Activated CD4-positive, alpha-beta memory T cell treated with anti-CD3 and anti-CD28 coated beads for 36 hours (primary cell): ENCODE measurements at regions not wholly inside any gene's neighbourhood (a gene's known extent, or its start where the extent isn't known, plus 50 kb on each side); places are given as distances from the start of the nearest gene placed in this dataset.

Experiments used
- CTCF ChIA-PET: fragments of 350-600 bp; sonication (Branson Sonifier 250); formaldehyde crosslinking; loops from one replicate; lab custom pipeline; 2021; ENCODE audit warnings: antibody characterized with exemption, inconsistent platforms; lab: Charles Lee
- POLR2A ChIA-PET: fragments of 350-600 bp; sonication (Branson Sonifier 250); formaldehyde crosslinking; loops from one replicate; lab custom pipeline; 2021; ENCODE audit warnings: antibody characterized with exemption; lab: Charles Lee
- DNase-seq: peaks from one replicate; pipeline ENCODE4 v3.0.0-alpha.2; 2020
- H3K27ac Mint-ChIP-seq: one replicate; pipeline ENCODE4 v1.8.0; 2021; ENCODE audit warnings: mixed read lengths
- H3K27me3 Mint-ChIP-seq: one replicate; pipeline ENCODE4 v1.8.0; 2021; ENCODE audit warnings: mixed read lengths
- H3K36me3 Mint-ChIP-seq: one replicate; pipeline ENCODE4 v1.8.0; 2021; ENCODE audit warnings: mixed read lengths
- H3K4me1 Mint-ChIP-seq: one replicate; pipeline ENCODE4 v1.8.0; 2021; ENCODE audit warnings: low read depth, mixed read lengths
- H3K4me3 Mint-ChIP-seq: one replicate; pipeline ENCODE4 v1.8.0; 2021; ENCODE audit warnings: mild to moderate bottlenecking, mixed read lengths
- H3K9me3 Mint-ChIP-seq: one replicate; pipeline ENCODE4 v1.8.0; 2021; ENCODE audit warnings: mixed read lengths
- intact Hi-C: fragments of 100-400 bp; cut with micrococcal nuclease; formaldehyde crosslinking; loops from one replicate; pipeline ENCODE4 v1.15.1; 2023

DNA sequence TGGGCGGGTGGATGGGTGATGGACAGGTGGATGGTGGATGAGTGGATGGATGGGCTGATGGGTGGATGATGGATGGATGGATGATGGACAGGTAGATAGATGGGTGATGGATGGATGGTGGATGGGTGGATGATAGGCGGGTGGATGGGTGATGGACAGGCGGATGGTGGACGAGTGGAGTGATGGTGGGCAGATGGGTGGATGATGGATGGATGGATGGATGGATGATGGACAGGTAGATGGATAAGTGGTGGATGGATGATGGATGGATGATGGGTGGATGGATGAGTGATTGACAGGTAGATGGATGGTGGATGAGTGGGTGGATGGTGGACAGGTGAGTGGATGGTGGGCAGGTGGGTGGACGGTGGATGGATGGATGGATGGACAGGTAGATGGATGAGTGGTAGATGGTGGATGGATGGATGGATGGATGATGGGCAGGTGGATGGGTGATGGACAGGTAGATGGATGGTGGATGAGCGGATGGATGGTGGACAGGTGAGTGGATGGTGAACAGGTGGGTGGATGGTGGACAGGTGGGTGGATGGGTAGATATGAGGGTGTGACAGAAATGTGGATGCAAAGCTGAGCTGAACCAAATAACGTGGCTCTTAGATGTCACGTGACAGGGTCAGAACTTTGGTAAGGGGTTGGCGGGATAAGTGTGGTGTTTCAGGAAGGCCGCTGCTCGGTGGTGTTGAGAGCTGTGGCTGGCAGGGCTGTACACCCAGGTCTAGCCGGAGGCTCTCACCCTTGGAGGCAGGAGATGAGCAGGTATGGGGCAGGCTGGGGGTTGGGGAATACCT, 234.3 kb upstream of the CIBAR2 start:
- no peak overlapping the region for H3K4me3 Mint-ChIP-seq
- H3K9me3 Mint-ChIP-seq = no peaks in the 10 kb centered on the region
- no peaks in the 10 kb centered on the region for H3K4me1 Mint-ChIP-seq
- H3K36me3 Mint-ChIP-seq = no peaks in the 10 kb centered on the region
- no peak for DNase-seq
- intact Hi-C loops = no loop called here
- POLR2A ChIA-PET = no interaction called here
- H3K27ac Mint-ChIP-seq = no peak overlapping the region
- CTCF ChIA-PET = no interaction called here
- peaks cover 2% of the 10 kb centered on the region for H3K27me3 Mint-ChIP-seq

DNA sequence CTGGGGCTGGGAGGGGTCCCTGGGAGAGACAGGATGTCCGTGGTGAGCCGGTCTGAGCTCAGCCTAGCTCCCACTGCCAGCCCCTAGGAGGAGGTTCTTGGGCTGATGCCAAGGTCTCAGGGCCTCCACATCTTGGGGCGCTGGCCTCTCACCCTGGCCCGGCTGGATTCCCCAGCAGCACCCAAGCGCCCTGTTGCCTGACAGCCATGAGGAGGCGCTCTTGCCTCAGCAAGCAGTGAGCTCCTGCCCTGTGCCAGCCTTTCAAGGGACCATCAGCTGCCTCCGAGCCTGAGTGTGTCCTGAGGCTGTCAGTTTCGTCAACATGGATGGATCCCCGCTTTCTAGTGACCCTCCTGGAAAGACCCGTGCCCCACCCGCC, 234.9 kb upstream of the CIBAR2 start:
- Mint-ChIP-seq H3K27me3 (peaks cover 2% of the 10 kb centered on the region), H3K36me3 (no peaks in the 10 kb centered on the region), H3K4me1 (no peaks in the 10 kb centered on the region), H3K27ac (no peak overlapping the region), H3K4me3 (no peak overlapping the region), H3K9me3 (no peaks in the 10 kb centered on the region)
- peak; percentile 20 for DNase-seq
- intact Hi-C loops = no loop called here
- POLR2A ChIA-PET = no interaction called here
- CTCF ChIA-PET = interaction anchor here (0.7 kb wide), 1 partner anchor 260 kb away, joined by 3 read pairs; no protein-coding TSS in a partner anchor

DNA sequence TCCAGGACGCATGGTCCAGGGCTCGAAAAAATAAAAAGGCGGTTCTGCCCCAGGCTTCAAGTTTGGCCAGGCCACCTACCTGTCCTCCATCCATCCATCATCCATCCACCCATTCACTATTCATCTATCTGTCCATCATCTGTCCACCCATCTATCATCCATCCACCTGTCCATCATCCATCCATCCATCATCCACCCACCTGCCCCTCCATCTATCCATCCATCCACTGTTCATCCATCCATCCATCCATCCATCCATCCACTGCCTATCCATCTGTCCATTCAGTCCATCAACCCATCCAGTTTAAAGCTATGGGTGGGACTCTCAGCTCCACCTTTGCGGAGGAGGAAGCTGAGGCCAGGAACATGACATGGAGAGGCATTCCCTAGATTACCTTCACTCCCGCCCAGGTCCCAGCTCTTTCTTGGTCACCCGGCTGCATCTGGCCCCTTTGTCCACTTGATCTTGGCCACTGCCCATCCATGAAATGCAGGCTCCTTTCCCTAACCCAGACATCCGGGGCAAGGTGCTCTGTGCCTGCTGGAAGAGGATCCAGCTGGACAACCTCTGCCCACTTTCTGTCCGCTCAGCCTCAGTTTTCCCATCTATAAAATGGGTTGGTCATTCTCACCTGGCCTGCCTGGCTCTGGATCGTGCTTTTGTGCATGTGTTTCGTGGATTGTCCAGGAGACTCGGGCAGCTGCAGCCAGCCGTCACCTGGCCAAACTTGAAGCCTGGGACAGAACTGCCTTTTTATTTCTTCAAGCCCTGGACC, 236.0 kb upstream of the CIBAR2 start:
- Mint-ChIP-seq H3K27ac (no peak overlapping the region), H3K4me1 (no peaks in the 10 kb centered on the region), H3K9me3 (no peaks in the 10 kb centered on the region), H3K4me3 (no peak overlapping the region), H3K36me3 (no peaks in the 10 kb centered on the region), H3K27me3 (peaks cover 2% of the 10 kb centered on the region)
- no peak for DNase-seq
- ChIA-PET POLR2A (no interaction called here), CTCF (interaction anchor here (0.7 kb wide), 1 partner anchor 259 kb away, joined by 3 read pairs; no protein-coding TSS in a partner anchor)
- intact Hi-C loops = no loop called here

DNA sequence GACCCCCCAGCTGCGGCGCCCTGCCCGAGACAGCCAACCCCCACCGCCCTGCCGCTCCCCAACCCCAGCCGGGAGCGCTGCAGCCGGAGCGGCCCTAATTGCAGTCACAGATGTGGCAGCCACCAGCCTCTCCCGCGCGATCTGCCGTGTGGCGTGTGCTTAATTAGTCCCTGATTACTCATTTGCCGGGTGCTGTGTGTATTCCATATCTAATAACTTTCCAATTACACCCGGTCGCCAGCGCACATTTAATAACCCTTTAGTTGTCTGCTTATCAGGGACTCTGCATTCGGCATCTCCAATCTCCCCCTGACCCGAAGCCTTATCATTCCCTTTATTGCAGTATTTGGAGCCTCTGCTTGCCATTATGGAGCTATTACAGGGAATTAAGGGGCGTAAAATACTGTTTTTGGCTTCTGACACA, 236.7 kb upstream of the CIBAR2 start:
- POLR2A ChIA-PET = no interaction called here

DNA sequence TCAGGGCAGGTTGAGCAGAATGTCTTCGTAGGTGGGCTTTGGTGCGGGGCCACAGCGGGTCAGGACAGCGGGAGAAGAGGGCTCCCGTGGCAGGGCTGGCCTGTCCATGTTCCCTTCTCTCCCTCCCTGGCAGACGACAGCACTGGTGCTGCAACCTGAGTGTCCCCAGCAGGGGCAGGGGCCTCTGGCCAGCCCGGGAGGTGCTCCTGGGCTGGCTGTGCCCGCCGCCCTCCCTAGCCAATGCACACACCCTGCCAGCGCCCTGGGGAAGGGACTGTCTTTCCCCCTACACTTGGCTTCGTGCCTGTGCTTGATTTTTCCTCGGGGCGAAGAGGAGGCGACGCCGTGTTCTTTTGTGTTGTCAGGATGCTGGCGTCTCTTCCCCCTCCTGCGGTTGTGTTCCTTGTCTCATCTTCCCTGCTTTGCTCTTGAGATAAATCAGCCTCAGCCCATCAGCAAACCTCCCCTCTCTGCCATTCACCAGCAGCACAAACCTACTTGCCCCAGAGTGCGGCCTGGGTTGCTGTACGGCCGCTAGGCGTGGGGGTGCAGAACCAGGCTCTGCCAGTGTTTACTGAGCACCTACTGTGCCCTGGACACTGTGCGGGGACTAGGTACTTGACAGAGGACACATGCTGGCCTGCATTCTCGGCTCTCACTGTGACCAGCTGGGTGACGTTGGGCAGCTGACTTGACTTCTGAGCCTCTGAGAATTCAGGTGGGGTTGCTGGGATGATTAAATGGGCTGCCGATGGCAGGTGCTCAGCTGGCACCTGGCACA, 237.3 kb upstream of the CIBAR2 start:
- Mint-ChIP-seq H3K27ac (no peak overlapping the region), H3K27me3 (no peaks in the 10 kb centered on the region), H3K9me3 (no peaks in the 10 kb centered on the region), H3K4me1 (no peaks in the 10 kb centered on the region), H3K4me3 (no peak overlapping the region), H3K36me3 (no peaks in the 10 kb centered on the region)
- intact Hi-C loops = no loop called here
- POLR2A ChIA-PET = no interaction called here
- DNase-seq = no peak
- CTCF ChIA-PET = interaction anchor here (0.5 kb wide), 1 partner anchor 104 kb away, joined by 3 read pairs; no protein-coding TSS in a partner anchor

More for the DNA sequence above, 236.7 kb upstream of the CIBAR2 start:
- intact Hi-C loops = no loop called here
- H3K9me3 Mint-ChIP-seq = no peaks in the 10 kb centered on the region
- H3K36me3 Mint-ChIP-seq = no peaks in the 10 kb centered on the region
- no peaks in the 10 kb centered on the region for H3K4me1 Mint-ChIP-seq
- no peak overlapping the region for H3K27ac Mint-ChIP-seq
- H3K27me3 Mint-ChIP-seq = peaks cover under 1% of the 10 kb centered on the region
- DNase-seq = no peak
- CTCF ChIA-PET = interaction anchor here (0.5 kb wide), 1 partner anchor 103 kb away, joined by 3 read pairs; no protein-coding TSS in a partner anchor
- no peak overlapping the region for H3K4me3 Mint-ChIP-seq

DNA sequence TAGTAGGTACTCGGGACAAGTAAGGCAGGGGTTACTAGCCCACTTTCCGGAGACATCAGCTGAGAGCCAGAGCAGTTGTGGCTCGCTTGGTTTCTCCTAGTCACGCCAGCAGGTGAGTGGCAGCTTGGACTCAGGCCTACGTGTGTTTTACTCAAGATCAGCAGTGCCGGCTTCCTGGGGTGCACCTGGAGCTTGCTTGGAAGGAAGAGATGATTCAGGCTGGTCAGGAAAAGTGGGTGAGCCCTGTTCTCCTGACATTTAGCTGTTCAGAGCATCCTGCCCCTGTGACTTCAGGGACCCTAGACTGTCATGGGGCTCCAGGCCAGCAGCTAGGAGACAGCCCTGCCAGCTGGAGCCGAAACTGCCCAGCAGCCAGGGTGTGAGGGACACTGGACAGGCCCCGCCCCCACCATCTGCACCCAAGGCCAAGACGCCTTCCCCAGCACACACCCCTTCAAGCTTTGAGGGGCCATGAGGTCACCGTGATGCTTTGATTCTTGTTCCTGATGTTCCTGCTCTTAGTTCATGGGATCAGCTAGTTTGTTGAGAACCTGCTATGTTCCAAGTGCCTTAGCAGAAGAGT, 238.0 kb upstream of the CIBAR2 start:
- Mint-ChIP-seq H3K27me3 (no peaks in the 10 kb centered on the region), H3K4me3 (no peak overlapping the region), H3K9me3 (no peaks in the 10 kb centered on the region), H3K27ac (no peak overlapping the region), H3K4me1 (no peaks in the 10 kb centered on the region), H3K36me3 (no peaks in the 10 kb centered on the region)
- ChIA-PET CTCF (interaction anchor here (0.6 kb wide), 1 partner anchor 1173 kb away, joined by 3 read pairs; no protein-coding TSS in a partner anchor), POLR2A (no interaction called here)
- DNase-seq = no peak
- intact Hi-C loops = no loop called here

DNA sequence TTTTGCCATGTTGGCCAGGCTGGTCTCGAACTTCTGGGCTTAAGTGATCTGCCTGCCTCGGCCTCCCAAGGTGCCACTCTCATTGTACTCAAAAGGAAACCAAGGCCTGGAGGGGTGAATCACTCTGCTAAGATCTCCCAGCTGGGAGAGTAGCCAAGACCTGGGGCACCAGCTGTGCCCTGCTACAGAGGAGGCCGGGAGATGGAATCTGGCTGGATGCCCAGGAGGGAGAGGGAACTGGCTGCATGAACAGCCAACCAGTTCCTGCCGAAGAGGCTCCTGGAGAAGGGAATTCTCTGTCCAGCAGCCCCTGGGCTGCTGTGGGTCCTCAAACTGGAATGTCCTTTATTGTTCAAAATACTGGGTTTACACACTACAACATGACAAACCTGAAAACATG, 238.7 kb upstream of the CIBAR2 start:
- no peaks in the 10 kb centered on the region for H3K36me3 Mint-ChIP-seq
- DNase-seq = no peak
- H3K27me3 Mint-ChIP-seq = no peaks in the 10 kb centered on the region
- H3K4me3 Mint-ChIP-seq = no peak overlapping the region
- POLR2A ChIA-PET = no interaction called here
- H3K4me1 Mint-ChIP-seq = no peaks in the 10 kb centered on the region
- CTCF ChIA-PET = no interaction called here
- H3K9me3 Mint-ChIP-seq = no peaks in the 10 kb centered on the region
- intact Hi-C loops = no loop called here
- H3K27ac Mint-ChIP-seq = no peak overlapping the region

DNA sequence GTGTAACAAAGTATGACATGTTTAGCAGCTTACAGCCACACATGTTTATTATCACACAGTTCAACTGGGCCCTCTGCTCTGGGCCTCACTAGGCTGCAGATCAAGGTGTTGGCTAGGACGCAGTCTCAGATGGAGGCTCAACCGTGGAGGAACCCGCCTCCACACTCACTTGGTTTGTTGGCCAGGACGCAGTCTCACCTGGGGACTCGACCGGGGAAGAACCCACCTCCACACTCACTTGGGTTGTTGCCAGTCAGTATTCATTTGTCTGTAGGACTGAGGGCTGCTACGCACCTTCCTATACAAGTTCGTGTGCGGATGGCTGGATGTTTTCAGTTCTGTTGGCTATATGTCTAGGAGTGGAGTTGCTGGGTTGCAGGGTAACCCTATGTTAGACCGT, 240.7 kb upstream of the CIBAR2 start:
- Mint-ChIP-seq H3K4me1 (no peaks in the 10 kb centered on the region), H3K36me3 (no peaks in the 10 kb centered on the region), H3K27ac (no peak overlapping the region), H3K4me3 (no peak overlapping the region), H3K27me3 (no peaks in the 10 kb centered on the region), H3K9me3 (no peaks in the 10 kb centered on the region)
- POLR2A ChIA-PET = no interaction called here
- DNase-seq = no peak
- CTCF ChIA-PET = no interaction called here
- intact Hi-C loops = no loop called here

DNA sequence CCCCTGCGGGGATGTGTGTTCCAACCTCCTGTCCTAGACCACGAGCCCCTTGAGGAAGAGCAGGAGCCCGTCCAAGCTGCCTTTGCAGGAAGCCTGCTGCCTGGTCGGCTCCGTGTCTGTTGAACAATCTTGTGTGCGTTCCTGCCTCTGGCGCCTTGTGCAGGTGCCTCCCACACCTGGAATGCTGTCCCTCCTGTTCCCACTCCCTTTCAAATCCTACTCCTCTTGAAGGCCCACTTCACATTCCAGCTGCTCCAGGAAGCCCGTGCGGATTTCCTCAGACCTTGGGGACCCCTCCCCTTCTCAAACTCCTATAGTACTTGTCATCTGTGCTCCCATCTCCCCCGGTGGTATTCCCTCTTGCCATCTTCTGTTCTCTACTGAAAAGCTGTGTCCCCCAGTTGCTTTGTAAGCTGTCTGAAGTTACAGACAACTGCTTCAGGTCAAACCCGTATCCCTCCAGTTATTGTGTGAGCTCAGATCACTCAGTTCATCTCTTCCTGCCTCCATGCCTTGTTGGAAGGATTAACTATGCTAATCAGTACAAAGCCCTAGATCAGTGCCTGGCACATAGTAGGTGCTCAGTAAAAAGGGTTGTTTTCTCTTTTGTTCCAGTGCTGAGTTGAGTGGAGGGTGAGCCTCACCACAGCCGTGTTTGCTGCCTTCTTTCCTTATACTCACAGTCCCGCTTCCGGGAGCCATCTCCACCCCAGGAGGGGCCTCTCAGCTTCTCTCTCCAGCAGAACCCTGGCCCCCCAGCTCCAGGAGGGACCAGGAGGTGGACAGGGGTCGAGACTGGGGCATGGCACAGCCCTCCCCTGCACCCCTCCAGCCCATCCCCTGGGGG, 241.8 kb upstream of the CIBAR2 start:
- ChIA-PET POLR2A (no interaction called here), CTCF (no interaction called here)
- peaks cover 4% of the 10 kb centered on the region for H3K27me3 Mint-ChIP-seq
- no peak overlapping the region for H3K4me3 Mint-ChIP-seq
- H3K4me1 Mint-ChIP-seq = no peaks in the 10 kb centered on the region
- no peaks in the 10 kb centered on the region for H3K9me3 Mint-ChIP-seq
- intact Hi-C loops = no loop called here
- H3K27ac Mint-ChIP-seq = no peak overlapping the region
- no peak for DNase-seq
- no peaks in the 10 kb centered on the region for H3K36me3 Mint-ChIP-seq

DNA sequence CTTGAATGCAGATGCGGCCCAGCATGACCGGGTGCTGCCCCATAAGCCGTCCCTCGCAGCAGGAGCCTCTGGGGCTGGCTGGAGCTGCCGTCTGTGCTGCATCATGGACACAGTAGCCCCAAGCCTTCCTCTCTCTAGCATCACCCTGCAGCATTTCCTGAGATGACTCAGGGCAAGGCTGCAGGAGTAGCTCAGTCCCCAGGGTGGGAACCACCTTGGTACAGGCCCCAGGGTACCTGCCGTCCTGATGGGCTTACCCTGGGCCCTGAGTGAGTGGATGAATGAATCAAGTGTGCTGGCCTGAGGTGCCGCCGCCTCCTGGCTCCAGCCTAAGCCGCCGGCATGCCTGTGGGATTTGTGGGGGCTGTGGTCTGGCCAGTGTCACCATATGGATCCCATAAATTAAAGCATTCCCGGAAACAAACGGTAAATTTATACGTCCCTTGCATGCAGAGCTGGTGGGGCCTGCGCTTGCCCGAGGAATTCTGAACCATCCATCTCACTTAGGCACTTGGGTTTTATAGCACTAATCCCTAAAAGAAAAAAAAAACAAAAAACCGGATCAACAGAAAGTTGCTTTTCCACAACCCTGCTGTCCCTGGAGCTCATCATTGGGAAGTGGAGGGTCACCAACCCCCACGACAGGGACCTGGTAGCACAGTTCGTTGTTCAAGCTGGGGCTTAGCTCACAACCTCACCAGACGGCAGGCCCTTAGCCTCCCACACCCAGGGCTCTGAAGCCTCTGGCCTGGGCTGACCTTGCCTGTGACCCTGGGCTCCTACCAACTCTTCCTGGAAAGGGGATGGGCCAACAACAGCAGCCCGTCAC, 242.6 kb upstream of the CIBAR2 start:
- POLR2A ChIA-PET = no interaction called here
- CTCF ChIA-PET = no interaction called here
- Mint-ChIP-seq H3K27ac (no peak overlapping the region), H3K4me3 (no peak overlapping the region), H3K27me3 (peaks cover 4% of the 10 kb centered on the region), H3K4me1 (no peaks in the 10 kb centered on the region), H3K9me3 (no peaks in the 10 kb centered on the region), H3K36me3 (no peaks in the 10 kb centered on the region)
- DNase-seq = no peak
- intact Hi-C loops = no loop called here

DNA sequence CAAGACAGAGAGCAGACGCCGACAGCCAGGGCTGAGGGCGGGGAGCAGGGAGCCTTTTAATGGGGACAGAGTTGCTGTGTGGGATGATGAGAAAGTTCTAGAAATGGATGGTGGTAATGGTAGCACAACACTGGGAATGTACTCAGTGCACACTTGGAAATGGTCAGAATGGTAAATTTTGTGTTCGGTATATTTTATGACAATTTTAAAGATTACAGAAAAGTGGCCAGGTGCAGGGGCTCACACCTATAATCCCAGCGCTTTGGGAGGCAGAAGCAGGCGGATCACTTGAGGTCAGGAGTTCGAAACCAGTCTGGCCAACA, 243.2 kb upstream of the CIBAR2 start:
- H3K27me3 Mint-ChIP-seq = peaks cover 4% of the 10 kb centered on the region
- H3K4me3 Mint-ChIP-seq = no peak overlapping the region
- POLR2A ChIA-PET = no interaction called here
- H3K27ac Mint-ChIP-seq = no peak overlapping the region
- intact Hi-C loops = no loop called here
- no peak for DNase-seq
- H3K9me3 Mint-ChIP-seq = no peaks in the 10 kb centered on the region
- H3K36me3 Mint-ChIP-seq = no peaks in the 10 kb centered on the region
- CTCF ChIA-PET = no interaction called here
- no peaks in the 10 kb centered on the region for H3K4me1 Mint-ChIP-seq
